IPS-20b (cell line): ENCODE measurements at regions not wholly inside any gene's neighbourhood (a gene's known extent, or its start where the extent isn't known, plus 50 kb on each side); places are given as distances from the start of the nearest gene placed in this dataset.
"Not testable (repeated sequence)": the region's sequence is repeated elsewhere in the genome, so short reads cannot be mapped to it uniquely, and the experiment has no call there.

Experiments
- H3K27ac ChIP-seq: one replicate; pipeline ENCODE4 v1.5.1; 2013; ENCODE audit warnings: low read length
- H3K27me3 ChIP-seq: 2 replicates; pipeline ENCODE4 v1.6.1; 2013; ENCODE audit warnings: mild to moderate bottlenecking, low read length, inconsistent platforms; ENCODE audit not compliant: insufficient read depth
- H3K36me3 ChIP-seq: 2 replicates; pipeline ENCODE4 v1.6.1; 2013; ENCODE audit warnings: low read depth, mild to moderate bottlenecking, inconsistent platforms, low read length, moderate library complexity; ENCODE audit not compliant: insufficient read depth
- H3K4me1 ChIP-seq: 2 replicates; pipeline ENCODE4 v1.6.1; 2013; ENCODE audit warnings: mild to moderate bottlenecking, control low read depth, inconsistent platforms, low read length, moderate library complexity; ENCODE audit not compliant: insufficient read depth
- H3K4me3 ChIP-seq: 2 replicates; pipeline ENCODE4 v1.5.1; 2013; ENCODE audit warnings: mild to moderate bottlenecking, low read length, inconsistent platforms
- H3K9ac ChIP-seq: 2 replicates; pipeline ENCODE4 v1.6.1; 2013; ENCODE audit warnings: low read depth, mild to moderate bottlenecking, inconsistent platforms, low read length, moderate library complexity
- H3K9me3 ChIP-seq: 2 replicates; pipeline ENCODE4 v1.6.1; 2013; ENCODE audit warnings: mild to moderate bottlenecking, low read depth, low read length, inconsistent platforms; ENCODE audit not compliant: insufficient read depth

GRCh38 chr12:75856235-75856634, 175.3 kb downstream of the PHLDA1 start:
- Histone ChIP-seq H3K4me1 (no peaks in the 10 kb centered on the region; the same call in 1 of the 2 replicates), H3K27me3 (no peaks in the 10 kb centered on the region), H3K27ac (no peak overlapping the region), H3K9ac (no peak overlapping the region), H3K4me3 (no peak overlapping the region), H3K36me3 (no peaks in the 10 kb centered on the region), H3K9me3 (no peaks in the 10 kb centered on the region)

DNA sequence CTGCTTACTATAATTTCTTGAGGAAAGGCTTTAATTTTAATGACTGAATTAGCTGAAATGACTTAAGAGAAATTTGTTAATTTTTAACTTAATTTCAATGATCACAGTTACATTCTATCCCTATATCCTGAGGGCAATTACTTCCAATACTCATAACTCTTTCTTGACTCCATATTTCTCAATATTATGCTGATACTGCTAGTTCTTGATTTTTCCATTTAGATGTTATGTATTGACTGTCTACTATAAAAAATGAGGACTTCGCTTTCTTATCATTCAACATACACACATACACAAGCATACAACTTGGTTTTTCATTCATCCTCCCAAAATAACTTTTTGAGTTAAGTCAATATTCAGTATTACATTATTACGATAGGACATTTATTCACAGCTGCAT, 176.2 kb downstream of the PHLDA1 start:
- H3K4me3 ChIP-seq = no peak overlapping the region
- H3K9ac ChIP-seq = no peak overlapping the region
- H3K27ac ChIP-seq = no peak overlapping the region
- H3K4me1 ChIP-seq = no peaks in the 10 kb centered on the region; the same call in 1 of the 2 replicates
- no peaks in the 10 kb centered on the region for H3K27me3 ChIP-seq
- no peaks in the 10 kb centered on the region for H3K9me3 ChIP-seq
- no peaks in the 10 kb centered on the region for H3K36me3 ChIP-seq

- H3K27ac ChIP-seq = no peak overlapping the region
- H3K27me3 ChIP-seq = no peaks in the 10 kb centered on the region
- no peaks in the 10 kb centered on the region; the same call in 1 of the 2 replicates for H3K4me1 ChIP-seq
- no peak overlapping the region for H3K4me3 ChIP-seq
- no peaks in the 10 kb centered on the region for H3K36me3 ChIP-seq
- H3K9ac ChIP-seq = no peak overlapping the region
- H3K9me3 ChIP-seq = no peaks in the 10 kb centered on the region
These were observed 176.8 kb downstream of the PHLDA1 start for GRCh38 chr12:75854681-75855309.

GRCh38 chr12:75854137-75854536, 177.4 kb downstream of the PHLDA1 start:
- H3K4me3 ChIP-seq, H3K9ac ChIP-seq, H3K36me3 ChIP-seq, H3K9me3 ChIP-seq, H3K27ac ChIP-seq, H3K4me1 ChIP-seq, H3K27me3 ChIP-seq: not testable (repeated sequence)

DNA sequence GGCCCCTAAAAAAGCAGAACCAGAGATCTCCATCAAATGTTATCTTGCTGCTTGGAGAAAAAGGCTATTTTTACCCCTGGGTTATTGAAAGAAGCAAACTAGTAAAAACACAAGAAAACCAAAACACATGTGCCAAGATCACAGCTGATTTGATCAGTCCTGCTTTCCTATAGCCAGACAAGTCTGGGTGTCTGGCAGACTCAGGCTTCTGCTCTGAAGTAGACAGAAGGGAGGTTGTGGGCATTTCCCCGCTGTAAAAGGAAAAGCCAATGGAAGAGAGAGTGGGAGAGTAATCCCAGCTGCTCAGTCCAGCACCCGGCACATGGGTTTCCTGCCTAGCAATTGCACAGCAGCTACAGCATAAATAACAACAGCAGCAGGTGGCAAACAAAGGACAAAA, 177.9 kb downstream of the PHLDA1 start:
- H3K9ac ChIP-seq = no peak overlapping the region
- H3K36me3 ChIP-seq = no peaks in the 10 kb centered on the region
- no peaks in the 10 kb centered on the region; the same call in 1 of the 2 replicates for H3K4me1 ChIP-seq
- H3K4me3 ChIP-seq = no peak overlapping the region
- no peaks in the 10 kb centered on the region for H3K9me3 ChIP-seq
- no peaks in the 10 kb centered on the region for H3K27me3 ChIP-seq
- no peak overlapping the region for H3K27ac ChIP-seq

- H3K9ac ChIP-seq = no peak overlapping the region
These were observed 178.6 kb downstream of the PHLDA1 start for GRCh38 chr12:75852956-75853355.

GRCh38 chr12:75852143-75852542, 179.4 kb downstream of the PHLDA1 start:
- no peak overlapping the region for H3K4me3 ChIP-seq
- no peaks in the 10 kb centered on the region for H3K36me3 ChIP-seq
- no peaks in the 10 kb centered on the region; the same call in 1 of the 2 replicates for H3K4me1 ChIP-seq
- H3K9me3 ChIP-seq = no peaks in the 10 kb centered on the region
- H3K27ac ChIP-seq = no peak overlapping the region
- H3K27me3 ChIP-seq = no peaks in the 10 kb centered on the region
- H3K9ac ChIP-seq = no peak overlapping the region

More at GRCh38 chr12:75852956-75853355, 178.6 kb downstream of the PHLDA1 start:
- no peak overlapping the region for H3K4me3 ChIP-seq
- no peaks in the 10 kb centered on the region for H3K27me3 ChIP-seq
- H3K36me3 ChIP-seq = no peaks in the 10 kb centered on the region
- H3K9me3 ChIP-seq = no peaks in the 10 kb centered on the region
- no peaks in the 10 kb centered on the region; the same call in 1 of the 2 replicates for H3K4me1 ChIP-seq
- no peak overlapping the region for H3K27ac ChIP-seq

DNA sequence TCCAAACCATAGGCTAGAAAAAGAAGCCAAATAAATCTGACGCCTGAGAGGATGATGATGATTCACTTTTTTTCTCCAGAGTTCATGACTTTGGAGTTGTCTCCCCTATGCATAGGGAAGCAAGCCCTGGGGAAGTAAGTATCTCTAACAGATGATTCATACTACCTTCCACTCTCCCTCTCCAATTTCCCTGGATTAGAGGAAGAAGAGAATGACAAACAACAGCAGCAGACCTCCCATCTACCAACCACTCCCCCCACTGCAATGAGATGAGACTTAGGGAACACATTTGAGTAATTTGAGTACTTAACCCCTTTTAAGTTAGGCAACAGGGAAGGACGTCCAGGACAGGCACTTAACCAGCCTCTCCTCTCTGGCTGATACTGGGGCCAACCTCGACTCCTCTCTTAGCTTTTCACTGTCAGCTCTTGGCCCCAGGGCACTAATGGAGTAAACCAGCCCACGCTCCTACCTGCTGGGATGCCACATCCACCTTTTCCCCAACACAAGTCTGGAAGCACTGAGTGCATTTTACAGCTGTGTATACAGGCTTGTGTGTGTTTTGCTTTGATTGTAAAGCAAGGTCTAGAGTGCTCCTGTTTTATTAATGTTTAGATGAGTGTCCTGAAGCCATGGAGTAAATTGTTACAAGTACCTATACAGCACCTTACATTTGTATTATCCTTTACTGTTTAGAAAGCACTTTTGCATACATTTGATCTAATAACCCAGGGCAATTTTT, 180.7 kb downstream of the PHLDA1 start:
- H3K27ac ChIP-seq = no peak overlapping the region
- H3K9me3 ChIP-seq = no peaks in the 10 kb centered on the region
- no peak overlapping the region for H3K4me3 ChIP-seq
- H3K36me3 ChIP-seq = no peaks in the 10 kb centered on the region
- H3K27me3 ChIP-seq = no peaks in the 10 kb centered on the region
- H3K9ac ChIP-seq = no peak overlapping the region
- H3K4me1 ChIP-seq = no peaks in the 10 kb centered on the region; the same call in 1 of the 2 replicates

DNA sequence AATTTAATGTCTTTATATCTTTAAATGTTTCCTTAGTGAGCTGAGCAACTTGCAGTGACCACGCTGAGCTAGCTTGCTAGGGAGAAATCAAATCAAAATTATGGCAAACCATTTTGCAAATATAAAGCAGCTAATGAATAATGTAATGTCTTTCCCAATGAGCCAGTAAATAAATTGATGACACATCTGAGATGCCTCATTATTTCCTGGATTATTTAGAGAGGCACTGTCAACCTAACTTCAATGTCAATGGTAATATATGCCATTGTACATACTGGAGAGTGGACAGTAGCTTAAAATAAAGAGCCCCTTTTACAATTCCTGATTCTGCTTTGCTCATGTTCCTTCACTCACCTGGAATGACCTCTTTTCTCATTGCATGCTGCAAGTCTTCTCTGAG, 182.6 kb downstream of the PHLDA1 start:
- Histone ChIP-seq H3K9me3 (no peaks in the 10 kb centered on the region), H3K27ac (no peak overlapping the region)

DNA sequence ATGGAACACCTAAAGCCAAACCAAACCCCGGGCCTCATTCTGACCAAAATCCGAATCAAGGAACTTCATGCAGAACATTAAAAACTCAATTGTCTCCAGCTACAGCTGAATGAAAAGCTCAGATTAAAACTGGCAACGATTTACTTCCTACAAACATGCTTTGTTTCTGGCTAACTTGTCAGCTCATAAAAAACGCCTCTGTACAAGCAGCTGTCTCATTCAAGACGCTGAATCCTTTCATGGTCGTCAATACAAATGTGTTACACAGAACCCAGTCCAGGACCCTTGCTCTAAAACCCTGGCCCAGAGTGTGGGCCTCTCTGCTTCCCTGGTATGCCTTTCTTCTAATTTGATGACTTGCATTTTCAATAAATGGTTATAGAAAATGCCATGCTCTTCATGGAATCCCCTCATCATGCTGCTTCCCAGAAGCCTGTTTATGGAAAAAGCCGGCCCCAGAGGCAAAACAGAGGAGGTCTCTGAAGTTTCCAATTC, 183.1 kb downstream of the PHLDA1 start:
- H3K36me3 ChIP-seq = no peaks in the 10 kb centered on the region
- no peaks in the 10 kb centered on the region for H3K9me3 ChIP-seq
- H3K27me3 ChIP-seq = no peaks in the 10 kb centered on the region
- no peaks in the 10 kb centered on the region; the same call in 1 of the 2 replicates for H3K4me1 ChIP-seq
- H3K4me3 ChIP-seq = no peak overlapping the region
- no peak overlapping the region for H3K9ac ChIP-seq
- H3K27ac ChIP-seq = no peak overlapping the region

More for the DNA sequence above, 182.6 kb downstream of the PHLDA1 start:
- Histone ChIP-seq H3K9ac (no peak overlapping the region), H3K4me3 (no peak overlapping the region), H3K4me1 (no peaks in the 10 kb centered on the region; the same call in 1 of the 2 replicates), H3K27me3 (no peaks in the 10 kb centered on the region), H3K36me3 (no peaks in the 10 kb centered on the region)

- Histone ChIP-seq H3K4me1 (no peaks in the 10 kb centered on the region), H3K9me3 (no peaks in the 10 kb centered on the region), H3K4me3 (no peak overlapping the region), H3K27ac (no peak overlapping the region), H3K9ac (no peak overlapping the region), H3K27me3 (no peaks in the 10 kb centered on the region), H3K36me3 (no peaks in the 10 kb centered on the region)
These were observed 185.5 kb downstream of the PHLDA1 start for GRCh38 chr12:75846102-75846501.

- Histone ChIP-seq H3K9ac (no peak overlapping the region), H3K27ac (no peak overlapping the region), H3K4me1 (no peaks in the 10 kb centered on the region), H3K27me3 (no peaks in the 10 kb centered on the region), H3K36me3 (no peaks in the 10 kb centered on the region), H3K9me3 (no peaks in the 10 kb centered on the region), H3K4me3 (no peak overlapping the region)
These were observed 186.6 kb downstream of the PHLDA1 start for GRCh38 chr12:75844985-75845384.
